Heart right ventricle (tissue), 16 donors: ENCODE measurements at regions not wholly inside any gene's neighbourhood (a gene's known extent, or its start where the extent isn't known, plus 50 kb on each side); places are given as distances from the start of the nearest gene placed in this dataset.

Source experiments
- ATAC-seq, 8 donors: fragments of 200-7000 bp; cut with Tn5 transposase; one replicate each; pipeline ENCODE4 v1.9.1; 2020; ENCODE audit warnings: mild to moderate bottlenecking in 8 of 8, moderate library complexity in 8 of 8, moderate number of reproducible peaks in 1 of 8
- DNase-seq, 2 donors: peaks; one replicate each; pipeline ENCODE4 v3.0.0-alpha.2; 2020
- H3K27ac ChIP-seq, 10 donors: fragments of 200-600 bp; sonication (generic) in 2 of 10; one replicate each; pipeline versions ENCODE4 v1.5.0 to v1.8.0; 2020 to 2022; ENCODE audit warnings: mild to moderate bottlenecking in 3 of 10
- H3K27me3 ChIP-seq, 7 donors: fragments of 200-600 bp; one replicate each; pipeline ENCODE4 v1.8.0; 2021 to 2022; ENCODE audit warnings: mild to moderate bottlenecking in 2 of 7
- H3K36me3 ChIP-seq, 9 donors: fragments of 200-600 bp; sonication (generic) in 1 of 9; one replicate each; pipeline versions ENCODE4 v1.5.0 to v1.8.0; 2020 to 2022; ENCODE audit warnings: mild to moderate bottlenecking in 2 of 9
- H3K4me1 ChIP-seq, 9 donors: fragments of 200-600 bp; sonication (generic) in 1 of 9; one replicate each; pipeline versions ENCODE4 v1.5.0 to v1.8.0; 2020 to 2022; ENCODE audit warnings: mild to moderate bottlenecking in 4 of 9
- H3K4me3 ChIP-seq, 10 donors: fragments of 200-600 bp; sonication (generic) in 2 of 10; one replicate each; pipeline versions ENCODE4 v1.5.0 to v1.8.0; 2020 to 2022; ENCODE audit warnings: mild to moderate bottlenecking in 7 of 10, moderate library complexity in 2 of 10
- H3K9me3 ChIP-seq, 11 donors: fragments of 200-600 bp in 10 of 11; sonication (generic) in 2 of 11; one replicate each; pipeline versions ENCODE4 v1.5.0 to v1.8.0; 2013 to 2022; ENCODE audit warnings: mild to moderate bottlenecking in 2 of 11, control low read depth in 1 of 11, moderate library complexity in 1 of 11
- WGBS, 2 donors: extraction: QIAGEN DNeasy Blood & Tissue Kit; methylation state at CpG; one replicate each; pipeline ENCODE4 v1.1.7; 2013; ENCODE audit warnings: inconsistent platforms in 1 of 2; 5-methylcytosine and 5-hydroxymethylcytosine counted together
- intact Hi-C, 10 donors: fragments of 100-400 bp; cut with DNase I; formaldehyde crosslinking; loops; one replicate each; pipeline versions ENCODE4 v1.11.1 to v1.14.2; 2022
- TF ChIP-seq, protein P1 (sequence below), 9 donors: fragments of 200-600 bp; sonication (generic) in 2 of 9; IDR thresholded peaks; one replicate each; pipeline versions ENCODE4 v1.5.0 to v1.8.0; 2021 to 2022; ENCODE audit warnings: antibody characterized with exemption in 9 of 9, mild to moderate bottlenecking in 5 of 9, moderate library complexity in 1 of 9
- donor health status: Arrhythmogenic right ventricular cardiomyopathy.
- donor health status: ischemic (EF 13 %, LVEDD 7.1; RV severe dilation, severe dysfunction).
- donor health status: healthy with polysubstance abuse.
- donor health status: DM: no; HTN: yes; CAD: no.
- donor health status: DM: no; HTN: no; CAD: no.
- donor health status: ischemic (EF 25% LVEDD 6.9; RV normal size, moderate dysfunction).
- donor health status: ischemic (EF 25% LVEDD 5.7; RV mildly dilated, moderate dysfunction).
- donor health status: healthy.
- donor health status: DM: yes; HTN: yes; CAD: no.
- donor health status: Ischemic cardiomyopathy.
- donor health status: ischemic (EF 35%, LVEDD 5.7; RV mildly dilated, moderate dysfunction).
- donor health status: nonischemic (EF 11% LVEDD 7.7; RV severe dilation, severe dysfunction).
- donor health status: DM: yes; HTN: yes; CAD: no.
- donor health status: PGD.
- donor health status: ischemic (EF 29% LVEDD 5.4; RV normal size, mild dysfunction).
- donor health status: nonischemic (EF 23%, LVEDD 6.1; RV moderate dilation, normal function).

DNA sequence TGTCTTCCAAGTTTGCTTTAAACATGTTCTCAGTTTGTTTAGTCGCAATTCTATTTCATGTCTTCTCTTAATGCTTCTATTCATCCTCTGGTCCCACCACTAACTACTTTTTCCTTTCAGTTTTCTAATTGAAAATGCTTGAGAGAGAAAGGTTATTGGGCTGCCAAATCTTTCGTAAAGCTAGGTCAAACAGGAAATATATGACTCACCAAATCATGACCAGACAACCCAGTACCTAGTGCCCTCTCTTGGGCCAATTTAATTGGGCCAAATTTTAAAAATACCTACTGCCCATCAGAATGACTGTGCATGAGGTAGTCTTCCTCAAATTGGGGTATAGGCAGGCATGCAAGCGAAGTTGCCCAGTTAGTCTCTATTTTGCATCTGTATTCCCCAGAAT, 295.4 kb upstream of the PBX1 start:
- no peaks in the 10 kb centered on the region for H3K27me3 ChIP-seq
- 77 to 78% methylated on average over 3 of the region's 3 CpGs for WGBS, 2 donors
- intact Hi-C loops = no loop called here
- no peak overlapping the region for H3K27ac ChIP-seq
- no peaks in the 10 kb centered on the region for H3K9me3 ChIP-seq
- no peaks in the 10 kb centered on the region for H3K36me3 ChIP-seq
- no peaks in the 10 kb centered on the region for H3K4me1 ChIP-seq
- H3K4me3 ChIP-seq = no peak overlapping the region
- TF ChIP-seq, protein P1, sequence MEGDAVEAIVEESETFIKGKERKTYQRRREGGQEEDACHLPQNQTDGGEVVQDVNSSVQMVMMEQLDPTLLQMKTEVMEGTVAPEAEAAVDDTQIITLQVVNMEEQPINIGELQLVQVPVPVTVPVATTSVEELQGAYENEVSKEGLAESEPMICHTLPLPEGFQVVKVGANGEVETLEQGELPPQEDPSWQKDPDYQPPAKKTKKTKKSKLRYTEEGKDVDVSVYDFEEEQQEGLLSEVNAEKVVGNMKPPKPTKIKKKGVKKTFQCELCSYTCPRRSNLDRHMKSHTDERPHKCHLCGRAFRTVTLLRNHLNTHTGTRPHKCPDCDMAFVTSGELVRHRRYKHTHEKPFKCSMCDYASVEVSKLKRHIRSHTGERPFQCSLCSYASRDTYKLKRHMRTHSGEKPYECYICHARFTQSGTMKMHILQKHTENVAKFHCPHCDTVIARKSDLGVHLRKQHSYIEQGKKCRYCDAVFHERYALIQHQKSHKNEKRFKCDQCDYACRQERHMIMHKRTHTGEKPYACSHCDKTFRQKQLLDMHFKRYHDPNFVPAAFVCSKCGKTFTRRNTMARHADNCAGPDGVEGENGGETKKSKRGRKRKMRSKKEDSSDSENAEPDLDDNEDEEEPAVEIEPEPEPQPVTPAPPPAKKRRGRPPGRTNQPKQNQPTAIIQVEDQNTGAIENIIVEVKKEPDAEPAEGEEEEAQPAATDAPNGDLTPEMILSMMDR (IDR thresholded peaks at IDR 0.05) = no peak
- no peak for DNase-seq
- ATAC-seq = no peak

DNA sequence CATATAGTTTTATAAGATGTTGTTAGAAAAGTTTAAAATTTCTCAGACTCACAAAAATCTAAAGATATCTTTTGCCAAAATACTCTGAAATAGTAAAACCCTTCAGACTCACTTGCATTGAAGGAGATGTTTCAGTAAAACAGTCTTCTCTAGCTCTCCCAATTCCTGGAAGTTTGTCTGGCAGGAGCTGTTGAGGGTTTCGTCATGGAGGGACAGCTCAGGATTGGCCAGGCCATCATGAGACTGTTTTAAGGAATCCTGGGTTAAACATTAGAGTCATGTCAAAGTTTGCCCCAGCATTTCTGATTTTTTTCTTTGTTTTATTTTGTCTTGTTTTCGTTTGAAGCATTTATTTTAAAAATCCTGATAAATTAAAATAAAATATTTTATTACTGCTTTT, 293.8 kb upstream of the PBX1 start:
- H3K36me3 ChIP-seq = no peaks in the 10 kb centered on the region
- WGBS, 2 donors = 51 to 56% methylated on average over 2 of the region's 2 CpGs
- TF ChIP-seq, protein P1 (IDR thresholded peaks at IDR 0.05) = no peak
- no peaks in the 10 kb centered on the region for H3K9me3 ChIP-seq
- no peak overlapping the region for H3K27ac ChIP-seq
- no peaks in the 10 kb centered on the region for H3K4me1 ChIP-seq
- no peak for ATAC-seq
- no peak for DNase-seq
- no peak overlapping the region for H3K4me3 ChIP-seq
- H3K27me3 ChIP-seq = no peaks in the 10 kb centered on the region
- intact Hi-C loops = no loop called here

DNA sequence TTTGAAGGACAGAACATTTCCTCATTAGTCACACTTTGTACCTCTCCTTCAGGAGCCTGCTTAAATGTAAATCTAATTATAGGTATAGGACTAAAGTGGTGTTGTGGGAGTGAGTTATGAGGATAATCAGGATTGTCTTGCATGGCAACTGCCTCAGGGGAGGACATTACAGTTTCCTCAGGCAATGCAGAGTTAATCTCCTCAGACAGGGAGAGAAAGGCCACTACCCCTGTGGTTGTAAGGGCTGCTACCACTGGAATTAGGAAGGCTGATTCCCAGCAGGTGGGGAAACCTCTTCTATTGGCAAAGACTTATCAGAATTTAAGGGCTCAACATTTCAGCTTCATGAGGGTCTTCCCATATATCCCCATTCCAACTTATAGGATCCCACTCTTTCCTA, 286.8 kb upstream of the PBX1 start:
- Histone ChIP-seq H3K27ac (no peak overlapping the region), H3K4me3 (no peak overlapping the region), H3K27me3 (no peaks in the 10 kb centered on the region), H3K36me3 (no peaks in the 10 kb centered on the region), H3K4me1 (no peaks in the 10 kb centered on the region), H3K9me3 (peaks cover 0 to 4% (median 0%) of the 10 kb centered on the region in 11 donors)
- TF ChIP-seq, protein P1 (IDR thresholded peaks at IDR 0.05) = no peak
- intact Hi-C loops = loop anchor here in 1 of 10 donors (10.0 kb wide), 1 partner anchor 77 kb away; no protein-coding TSS in a partner anchor
- no peak for DNase-seq
- ATAC-seq = no peak

DNA sequence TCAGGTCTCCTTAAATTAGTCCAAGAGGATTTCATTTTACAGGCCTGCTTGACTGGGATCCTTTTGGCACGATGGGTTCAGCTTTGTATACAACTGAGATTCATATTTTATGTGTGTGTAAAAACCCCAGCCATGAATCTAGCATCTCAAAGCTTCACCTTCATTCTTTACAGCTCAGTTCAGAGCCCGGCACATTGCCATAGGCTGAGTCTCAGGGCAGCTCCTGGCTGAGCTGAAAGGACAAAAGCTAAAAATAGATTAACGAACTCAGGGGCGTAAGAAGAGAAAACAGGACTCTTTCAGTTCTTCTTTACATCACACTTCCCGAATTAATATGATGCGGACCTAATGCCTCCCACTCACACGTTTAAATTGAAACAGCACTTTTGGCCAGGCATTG, 262.8 kb upstream of the PBX1 start:
- peak; percentile 9 to 34 for DNase-seq

More for the DNA sequence above, 262.8 kb upstream of the PBX1 start:
- TF ChIP-seq, protein P1 (IDR thresholded peaks at IDR 0.05) = no peak
- H3K9me3 ChIP-seq = peaks cover 0 to 7% (median 0%) of the 10 kb centered on the region in 11 donors
- H3K27ac ChIP-seq = no peak overlapping the region
- ATAC-seq = peak in 5 of 8 donors; percentile 65 to 80 (median 71)
- no peaks in the 10 kb centered on the region for H3K27me3 ChIP-seq
- H3K36me3 ChIP-seq = no peaks in the 10 kb centered on the region
- peaks cover 0 to 5% (median 0%) of the 10 kb centered on the region in 9 donors for H3K4me1 ChIP-seq
- H3K4me3 ChIP-seq = peak overlapping the region in 1 of 10 donors; percentile 17
- intact Hi-C loops = loop anchor here in 1 of 10 donors (10.0 kb wide), 1 partner anchor 59 kb away; no protein-coding TSS in a partner anchor
- 45 to 51% methylated on average over 7 of the region's 7 CpGs for WGBS, 2 donors
